Cardiac muscle cell (in vitro differentiated cells and primary cell): ENCODE measurements at regions not wholly inside any gene's neighbourhood (a gene's known extent, or its start where the extent isn't known, plus 50 kb on each side); places are given as distances from the start of the nearest gene placed in this dataset.
A peak's percentile ranks its signal among the peaks of the same experiment; 100 is the strongest.
"Not testable (repeated sequence)": the region's sequence is repeated elsewhere in the genome, so short reads cannot be mapped to it uniquely, and the experiment has no call there.

Source experiments
- DNase-seq, 2 donors: peaks; one replicate each; pipeline versions ENCODE4 v3.0.0 to v3.0.0-alpha.2; 2010 to 2017; ENCODE audit warnings: low read depth in 1 of 2, low spot score in 1 of 2
- H3K27ac ChIP-seq: fragments of 200-600 bp; sonication (generic); 2 replicates; pipeline ENCODE4 v1.5.1; 2016
- H3K27me3 ChIP-seq: fragments of 200-600 bp; sonication (generic); 2 replicates; pipeline ENCODE4 v1.6.0; 2016; ENCODE audit warnings: control low read depth
- H3K36me3 ChIP-seq: fragments of 200-600 bp; sonication (generic); 2 replicates; pipeline ENCODE4 v1.5.1; 2016; ENCODE audit warnings: control low read depth
- H3K4me1 ChIP-seq: fragments of 200-600 bp; sonication (generic); 2 replicates; pipeline ENCODE4 v1.8.1; 2017; ENCODE audit warnings: low read depth, mild to moderate bottlenecking, mixed run types
- H3K4me3 ChIP-seq: fragments of 200-600 bp; sonication (generic); 2 replicates; pipeline ENCODE4 v1.5.1; 2016; ENCODE audit warnings: mild to moderate bottlenecking
- H3K9me3 ChIP-seq: fragments of 200-600 bp; sonication (generic); 2 replicates; pipeline ENCODE4 v1.5.1; 2017; ENCODE audit warnings: low read depth, mild to moderate bottlenecking, control low read depth

DNA sequence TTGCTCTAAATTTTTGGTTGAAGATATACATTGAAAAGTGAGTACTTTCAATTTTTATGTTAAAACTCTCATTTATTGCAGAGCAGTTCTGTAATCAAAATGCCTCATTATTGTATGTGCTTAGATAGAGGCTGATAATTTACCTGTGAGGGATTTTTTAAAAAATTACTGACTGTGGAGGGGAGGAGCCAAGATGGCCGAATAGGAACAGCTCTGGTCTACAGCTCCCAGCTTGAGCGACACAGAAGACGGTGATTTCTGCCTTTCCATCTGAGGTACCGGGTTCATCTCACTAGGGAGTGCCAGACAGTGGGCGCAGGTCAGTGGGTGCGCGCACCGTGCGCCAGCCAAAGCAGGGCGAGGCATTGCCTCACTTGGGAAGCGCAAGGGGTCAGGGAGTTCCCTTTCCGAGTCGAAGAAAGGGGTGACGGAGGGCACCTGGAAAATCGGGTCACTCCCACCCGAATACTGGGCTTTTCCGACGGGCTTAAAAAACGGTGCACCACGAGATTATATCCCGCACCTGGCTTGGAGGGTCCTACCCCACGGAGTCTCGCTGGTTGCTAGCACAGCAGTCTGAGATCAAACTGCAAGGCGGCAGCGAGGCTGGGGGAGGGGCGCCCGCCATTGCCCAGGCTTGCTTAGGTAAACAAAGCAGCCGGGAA, 89.4 kb downstream of the DDX11 start:
- not testable (repeated sequence) for H3K4me3 ChIP-seq, DNase-seq, H3K27ac ChIP-seq, H3K4me1 ChIP-seq, H3K27me3 ChIP-seq, H3K36me3 ChIP-seq, H3K9me3 ChIP-seq

DNA sequence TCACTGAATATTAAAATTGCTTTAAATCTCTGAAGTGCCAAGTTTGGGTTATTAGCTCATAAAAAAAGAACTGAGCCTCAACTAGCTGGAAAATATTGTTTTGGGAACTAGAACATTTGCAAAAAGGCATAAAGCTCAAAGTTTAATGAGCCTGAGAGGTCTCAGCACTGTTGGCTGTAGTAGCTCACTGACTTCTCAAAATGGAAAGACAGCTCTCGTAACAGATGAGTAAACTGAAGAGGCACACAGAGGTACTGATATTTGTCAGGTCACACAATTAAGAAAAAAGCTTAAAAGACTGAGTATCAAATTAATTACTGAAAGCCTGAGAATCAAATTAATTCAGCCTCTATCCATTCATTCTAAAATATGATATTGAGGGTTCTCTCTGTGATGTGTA, 100.6 kb downstream of the DDX11 start:
- DNase-seq, H3K4me1 ChIP-seq, H3K36me3 ChIP-seq, H3K4me3 ChIP-seq, H3K27me3 ChIP-seq, H3K9me3 ChIP-seq, H3K27ac ChIP-seq: not testable (repeated sequence)

DNA sequence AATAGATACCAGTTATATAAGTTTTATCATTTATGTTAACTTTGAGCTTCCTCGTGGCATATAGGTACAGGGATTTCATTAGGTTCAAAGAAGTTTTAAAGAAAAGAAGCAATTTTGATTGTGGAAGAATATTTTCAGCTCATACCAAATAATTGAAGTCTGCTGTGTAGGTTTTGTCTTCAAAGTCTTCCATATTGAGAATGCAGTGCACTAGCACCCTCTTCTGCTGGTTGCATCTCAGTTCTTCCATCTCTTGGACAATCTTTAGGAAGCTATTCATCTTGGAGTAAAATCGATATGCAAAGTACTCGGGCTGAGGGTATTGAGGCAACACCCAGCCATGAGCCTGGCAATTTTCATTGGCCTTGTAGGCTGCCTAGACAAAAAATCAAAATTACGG, 103.9 kb downstream of the DDX11 start:
- not testable (repeated sequence) for DNase-seq, H3K36me3 ChIP-seq, H3K27me3 ChIP-seq, H3K9me3 ChIP-seq, H3K4me1 ChIP-seq, H3K27ac ChIP-seq, H3K4me3 ChIP-seq

DNA sequence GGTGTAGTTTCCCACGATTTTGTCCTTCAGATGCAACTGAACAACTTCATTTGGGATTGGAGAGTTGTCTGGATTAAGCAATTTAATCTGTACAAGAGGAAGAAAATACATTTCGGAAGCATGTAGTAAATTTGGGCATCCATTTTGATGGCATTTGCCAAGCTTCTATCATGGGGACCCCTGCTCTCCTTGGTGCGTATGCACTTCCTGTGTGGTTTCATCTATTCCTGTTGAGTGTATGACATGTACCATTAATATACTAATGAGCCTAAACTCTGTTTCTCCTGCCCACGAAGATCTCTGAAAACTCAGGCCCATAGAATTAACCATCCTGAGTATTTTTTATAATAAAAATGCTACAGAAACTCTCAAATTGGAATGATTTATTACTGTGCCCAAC, 105.2 kb downstream of the DDX11 start:
- not testable (repeated sequence) for DNase-seq, H3K4me3 ChIP-seq, H3K9me3 ChIP-seq, H3K4me1 ChIP-seq, H3K36me3 ChIP-seq, H3K27ac ChIP-seq, H3K27me3 ChIP-seq

- not testable (repeated sequence) for H3K27ac ChIP-seq, H3K4me3 ChIP-seq, H3K27me3 ChIP-seq, DNase-seq, H3K9me3 ChIP-seq, H3K36me3 ChIP-seq, H3K4me1 ChIP-seq
Measured at GRCh38 chr12:31179627-31180237, 106.1 kb downstream of the DDX11 start.

- H3K9me3 ChIP-seq, DNase-seq, H3K4me3 ChIP-seq, H3K4me1 ChIP-seq, H3K27ac ChIP-seq, H3K27me3 ChIP-seq, H3K36me3 ChIP-seq: not testable (repeated sequence)
Measured at GRCh38 chr12:31182571-31182970, 108.9 kb downstream of the DDX11 start.

- H3K27me3 ChIP-seq, DNase-seq, H3K27ac ChIP-seq, H3K36me3 ChIP-seq, H3K9me3 ChIP-seq, H3K4me1 ChIP-seq, H3K4me3 ChIP-seq: not testable (repeated sequence)
Measured at GRCh38 chr12:31183107-31183506, 109.4 kb downstream of the DDX11 start.

GRCh38 chr12:31183899-31184298, 110.2 kb downstream of the DDX11 start:
- not testable (repeated sequence) for H3K9me3 ChIP-seq, H3K36me3 ChIP-seq, H3K4me3 ChIP-seq, H3K27me3 ChIP-seq, DNase-seq, H3K27ac ChIP-seq, H3K4me1 ChIP-seq

- not testable (repeated sequence) for H3K4me3 ChIP-seq, H3K36me3 ChIP-seq, H3K27me3 ChIP-seq, H3K4me1 ChIP-seq, H3K27ac ChIP-seq, H3K9me3 ChIP-seq, DNase-seq
Measured at GRCh38 chr12:31184667-31185066, 111.0 kb downstream of the DDX11 start.

- H3K4me3 ChIP-seq, H3K4me1 ChIP-seq, H3K9me3 ChIP-seq, H3K27me3 ChIP-seq, H3K36me3 ChIP-seq, DNase-seq, H3K27ac ChIP-seq: not testable (repeated sequence)
Measured at GRCh38 chr12:31192689-31193088, 119.0 kb downstream of the DDX11 start.

DNA sequence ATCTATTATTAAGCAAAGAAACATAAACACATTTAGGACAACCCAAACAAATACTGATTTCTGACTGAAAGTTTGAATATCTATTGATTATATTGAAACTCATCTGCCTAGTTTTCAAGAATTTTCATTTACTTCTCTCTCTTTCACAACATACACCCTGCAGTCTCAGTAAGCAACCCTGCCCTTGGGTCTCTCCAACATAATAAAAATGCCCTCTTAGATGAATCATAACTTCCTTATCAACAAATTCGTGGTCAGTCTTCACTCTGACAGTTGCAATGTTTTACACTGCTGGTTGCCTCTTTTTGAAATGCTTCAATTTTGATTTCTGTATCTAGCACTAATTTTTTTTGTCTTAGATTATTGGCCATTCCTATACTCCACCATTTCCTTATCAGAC, 122.0 kb downstream of the DDX11 start:
- not testable (repeated sequence) for H3K27ac ChIP-seq, H3K27me3 ChIP-seq, H3K4me1 ChIP-seq

GRCh38 chr12:31199476-31199875, 125.8 kb downstream of the DDX11 start:
- H3K9me3 ChIP-seq, H3K27ac ChIP-seq, H3K27me3 ChIP-seq, H3K4me3 ChIP-seq, H3K36me3 ChIP-seq, DNase-seq, H3K4me1 ChIP-seq: not testable (repeated sequence)

More for the DNA sequence above, 122.0 kb downstream of the DDX11 start:
- peak in 1 of 2 donors; percentile 20 for DNase-seq
- not testable (repeated sequence) for H3K36me3 ChIP-seq, H3K9me3 ChIP-seq, H3K4me3 ChIP-seq
